Transverse colon (tissue), 4 donors: ENCODE measurements at regions not wholly inside any gene's neighbourhood (a gene's known extent, or its start where the extent isn't known, plus 50 kb on each side); places are given as distances from the start of the nearest gene placed in this dataset.

Experiments
- DNase-seq: peaks from one replicate; pipeline ENCODE4 v3.0.0-alpha.2; 2019
- H3K27ac ChIP-seq, 4 donors: fragments of 200-600 bp; sonication (generic); 2 replicates each; pipeline ENCODE4 v1.5.1; 2016 to 2018; ENCODE audit warnings: inconsistent platforms in 4 of 4
- H3K27me3 ChIP-seq: fragments of 200-600 bp; sonication (generic); 2 replicates; pipeline ENCODE4 v1.5.1; 2017; ENCODE audit warnings: inconsistent platforms
- H3K36me3 ChIP-seq, 4 donors: fragments of 200-600 bp; sonication (generic); 2 replicates each; pipeline ENCODE4 v1.5.1; 2017 to 2019; ENCODE audit warnings: inconsistent platforms in 4 of 4
- H3K4me1 ChIP-seq, 4 donors: fragments of 200-600 bp; sonication (generic); 2 replicates each; pipeline ENCODE4 v1.5.1; 2017 to 2020; ENCODE audit warnings: inconsistent platforms in 4 of 4
- H3K4me3 ChIP-seq, 4 donors: fragments of 200-600 bp; sonication (generic); 1 replicate in 1 of 4; 2 replicates in 3 of 4; pipeline versions ENCODE4 v1.5.1 to v1.6.1; 2017 to 2019; ENCODE audit warnings: inconsistent platforms in 4 of 4
- H3K9me3 ChIP-seq, 2 donors: fragments of 200-600 bp; sonication (generic); 2 replicates each; pipeline ENCODE4 v1.5.1; 2017 to 2019; ENCODE audit warnings: inconsistent platforms in 2 of 2
- EP300 ChIP-seq: sonication (generic); formaldehyde crosslinking; IDR thresholded peaks from one replicate; pipeline ENCODE4 v1.6.1; 2017; ENCODE audit warnings: antibody characterized with exemption, low read depth
- POLR2A ChIP-seq: fragments of 450-650 bp; IDR thresholded peaks from one replicate; pipeline ENCODE4 v1.6.1; 2016; ENCODE audit warnings: antibody characterized with exemption, mild to moderate bottlenecking, moderate library complexity
- POLR2AphosphoS5 ChIP-seq, 3 donors: sonication (generic); formaldehyde crosslinking; IDR thresholded peaks; one replicate each; pipeline ENCODE4 v1.6.1; 2016; ENCODE audit warnings: antibody characterized with exemption in 3 of 3
- WGBS, 2 donors: methylation state at CpG; one replicate each; pipeline ENCODE4 v1.1.5; 2018; ENCODE audit warnings: low coverage in 1 of 2; 5-methylcytosine and 5-hydroxymethylcytosine counted together
- in situ Hi-C, 4 donors: fragments of 200-750 bp; cut with MboI; loops; one replicate each; pipeline versions ENCODE4 v1.15.0 to v1.15.1; 2017; ENCODE audit warnings: low sequenced_read_pairs in 3 of 4, low pct_ligation_motif_present in 1 of 4, low pct_unique_long_range_greater_than_20kb in 1 of 4
- intact Hi-C: fragments of 100-400 bp; cut with DNase I; formaldehyde crosslinking; loops from one replicate; pipeline ENCODE4 v1.15.1; 2023; ENCODE audit warnings: low total_unique reads
- TF ChIP-seq, protein P1 (sequence below), 5 experiments: fragments of 200-600 bp in 3 of 5; fragments of 450-650 bp in 2 of 5; sonication (generic) in 3 of 5; IDR thresholded peaks; 1 replicate in 2 of 5; 2 replicates in 3 of 5; pipeline ENCODE4 v1.5.1; 2016 to 2017; ENCODE audit warnings: antibody characterized with exemption in 5 of 5, inconsistent platforms in 3 of 5, mild to moderate bottlenecking in 2 of 5, moderate library complexity in 1 of 5

DNA sequence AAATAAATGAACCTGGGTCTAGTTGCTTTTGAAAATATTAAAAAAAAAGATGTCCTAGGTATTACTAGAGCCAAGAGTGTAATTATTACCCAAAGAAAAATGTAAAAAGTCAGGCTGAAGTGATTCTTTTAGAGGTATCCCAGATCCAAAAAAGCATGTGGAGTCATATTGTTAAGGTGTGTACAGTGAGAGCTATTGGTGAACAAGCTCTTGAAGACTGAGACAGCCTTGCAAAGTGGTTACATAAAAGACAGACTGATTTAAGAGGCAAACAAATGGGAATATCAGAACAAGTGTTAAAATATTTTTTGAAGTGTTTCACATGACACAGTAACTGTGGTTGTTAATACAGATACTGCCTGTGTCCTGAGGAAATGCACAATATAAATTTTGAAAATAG is 624.5 kb downstream of the PLOD2 start:
- no peaks in the 10 kb centered on the region for H3K27me3 ChIP-seq
- no peaks in the 10 kb centered on the region for H3K36me3 ChIP-seq
- no peak overlapping the region for H3K27ac ChIP-seq
- H3K9me3 ChIP-seq, result no peaks in the 10 kb centered on the region
- no peak for TF ChIP-seq POLR2AphosphoS5 (IDR thresholded peaks at IDR 0.05)
- TF ChIP-seq POLR2A, result no peak
- TF ChIP-seq EP300, result no peak
- TF ChIP-seq, protein P1, sequence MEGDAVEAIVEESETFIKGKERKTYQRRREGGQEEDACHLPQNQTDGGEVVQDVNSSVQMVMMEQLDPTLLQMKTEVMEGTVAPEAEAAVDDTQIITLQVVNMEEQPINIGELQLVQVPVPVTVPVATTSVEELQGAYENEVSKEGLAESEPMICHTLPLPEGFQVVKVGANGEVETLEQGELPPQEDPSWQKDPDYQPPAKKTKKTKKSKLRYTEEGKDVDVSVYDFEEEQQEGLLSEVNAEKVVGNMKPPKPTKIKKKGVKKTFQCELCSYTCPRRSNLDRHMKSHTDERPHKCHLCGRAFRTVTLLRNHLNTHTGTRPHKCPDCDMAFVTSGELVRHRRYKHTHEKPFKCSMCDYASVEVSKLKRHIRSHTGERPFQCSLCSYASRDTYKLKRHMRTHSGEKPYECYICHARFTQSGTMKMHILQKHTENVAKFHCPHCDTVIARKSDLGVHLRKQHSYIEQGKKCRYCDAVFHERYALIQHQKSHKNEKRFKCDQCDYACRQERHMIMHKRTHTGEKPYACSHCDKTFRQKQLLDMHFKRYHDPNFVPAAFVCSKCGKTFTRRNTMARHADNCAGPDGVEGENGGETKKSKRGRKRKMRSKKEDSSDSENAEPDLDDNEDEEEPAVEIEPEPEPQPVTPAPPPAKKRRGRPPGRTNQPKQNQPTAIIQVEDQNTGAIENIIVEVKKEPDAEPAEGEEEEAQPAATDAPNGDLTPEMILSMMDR (IDR thresholded peaks at IDR 0.05), result no peak
- no peak for DNase-seq
- no peaks in the 10 kb centered on the region for H3K4me1 ChIP-seq
- in situ Hi-C loops (no loop called here), intact Hi-C loops (no loop called here)
- no peak overlapping the region for H3K4me3 ChIP-seq

DNA sequence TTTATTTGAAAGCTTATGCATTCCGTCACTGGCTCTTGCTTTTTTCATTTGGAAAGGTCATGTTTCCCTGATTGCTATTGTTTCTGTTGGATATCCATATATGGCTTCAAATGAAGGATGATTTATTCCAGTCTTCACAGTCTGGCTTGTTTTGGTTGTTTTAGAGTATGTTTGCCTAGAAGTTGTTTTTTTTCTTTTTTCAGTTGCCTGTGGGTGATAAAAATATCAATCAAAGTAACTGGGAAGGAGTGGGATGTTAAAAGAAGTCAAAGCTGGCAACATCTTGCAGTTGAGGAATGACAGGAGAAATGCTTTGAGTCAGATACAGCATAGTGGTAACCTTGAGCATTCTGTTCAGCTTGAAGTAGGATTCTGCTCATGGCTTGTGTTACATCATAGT is 610.5 kb downstream of the PLOD2 start:
- DNase-seq, result no peak
- Histone ChIP-seq H3K36me3 (no peaks in the 10 kb centered on the region), H3K4me1 (no peaks in the 10 kb centered on the region), H3K4me3 (no peak overlapping the region), H3K27ac (no peak overlapping the region), H3K9me3 (peaks cover 4 to 5% of the 10 kb centered on the region in 2 donors), H3K27me3 (no peaks in the 10 kb centered on the region)
- intact Hi-C loops, result no loop called here
- 0% methylated on average over 1 of the region's 1 CpG for WGBS, 2 donors
- no peak for TF ChIP-seq EP300
- TF ChIP-seq, protein P1 (IDR thresholded peaks at IDR 0.05), result no peak
- no peak for TF ChIP-seq POLR2AphosphoS5 (IDR thresholded peaks at IDR 0.05)
- no peak for TF ChIP-seq POLR2A
- in situ Hi-C loops, result no loop called here

DNA sequence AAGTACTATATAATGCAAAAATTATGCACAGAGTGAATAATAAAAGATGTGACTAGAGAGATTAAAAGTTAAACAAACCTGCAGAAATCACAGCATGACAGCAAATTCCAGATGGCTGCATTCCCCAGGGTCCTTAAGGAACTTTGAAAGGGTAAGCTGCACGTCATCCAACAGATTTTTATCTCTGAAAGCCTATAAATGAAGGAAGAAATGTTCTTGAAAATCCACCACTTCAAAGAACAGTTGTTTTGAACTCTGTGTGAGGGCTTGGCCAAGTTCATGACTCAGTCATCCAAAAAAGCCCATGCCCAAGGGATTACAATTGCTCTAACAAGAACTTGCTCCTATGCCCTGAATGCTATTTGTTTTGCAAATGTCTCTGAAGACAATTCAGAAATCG is 603.6 kb downstream of the PLOD2 start:
- 17 to 25% methylated on average over 2 of the region's 2 CpGs for WGBS, 2 donors

DNA sequence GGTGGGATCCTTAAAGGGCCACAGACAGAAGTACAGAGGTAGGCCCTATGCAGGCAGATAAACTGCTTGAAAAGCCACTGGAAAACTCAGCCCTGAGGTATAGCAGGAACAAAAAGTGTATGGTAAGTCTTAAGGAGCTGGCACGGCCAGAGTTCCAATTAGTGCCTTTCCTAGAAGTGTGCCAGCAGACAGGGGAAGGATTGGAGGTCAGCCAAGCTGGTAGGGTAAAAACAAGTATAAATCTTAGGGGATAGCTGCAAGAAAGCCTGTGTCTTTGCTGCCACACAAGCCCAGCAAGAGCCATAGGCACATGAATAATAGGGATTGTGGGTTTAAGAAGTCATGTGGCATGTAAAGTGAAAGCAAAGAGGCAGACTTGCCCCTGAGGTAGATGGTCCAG is 582.5 kb downstream of the PLOD2 start:
- WGBS, 2 donors, result 71% methylated on average over 1 of the region's 1 CpG; no CpG with 5 or more reads in 1 of the 2 donors
- TF ChIP-seq POLR2AphosphoS5 (IDR thresholded peaks at IDR 0.05), result no peak
- H3K27me3 ChIP-seq, result no peaks in the 10 kb centered on the region
- H3K27ac ChIP-seq, result no peak overlapping the region
- H3K4me1 ChIP-seq, result no peaks in the 10 kb centered on the region
- DNase-seq, result no peak
- no peak overlapping the region for H3K4me3 ChIP-seq
- no peaks in the 10 kb centered on the region for H3K36me3 ChIP-seq
- in situ Hi-C loops (no loop called here), intact Hi-C loops (no loop called here)
- H3K9me3 ChIP-seq, result no peaks in the 10 kb centered on the region

More for the DNA sequence above, 603.6 kb downstream of the PLOD2 start:
- in situ Hi-C loops, result no loop called here
- Histone ChIP-seq H3K27me3 (no peaks in the 10 kb centered on the region), H3K4me3 (no peak overlapping the region), H3K27ac (no peak overlapping the region), H3K9me3 (no peaks in the 10 kb centered on the region), H3K36me3 (no peaks in the 10 kb centered on the region), H3K4me1 (no peaks in the 10 kb centered on the region)
- TF ChIP-seq, protein P1 (IDR thresholded peaks at IDR 0.05), result no peak
- TF ChIP-seq POLR2AphosphoS5 (IDR thresholded peaks at IDR 0.05), result no peak
- TF ChIP-seq EP300, result no peak
- no peak for TF ChIP-seq POLR2A
- DNase-seq, result no peak
- intact Hi-C loops, result no loop called here

DNA sequence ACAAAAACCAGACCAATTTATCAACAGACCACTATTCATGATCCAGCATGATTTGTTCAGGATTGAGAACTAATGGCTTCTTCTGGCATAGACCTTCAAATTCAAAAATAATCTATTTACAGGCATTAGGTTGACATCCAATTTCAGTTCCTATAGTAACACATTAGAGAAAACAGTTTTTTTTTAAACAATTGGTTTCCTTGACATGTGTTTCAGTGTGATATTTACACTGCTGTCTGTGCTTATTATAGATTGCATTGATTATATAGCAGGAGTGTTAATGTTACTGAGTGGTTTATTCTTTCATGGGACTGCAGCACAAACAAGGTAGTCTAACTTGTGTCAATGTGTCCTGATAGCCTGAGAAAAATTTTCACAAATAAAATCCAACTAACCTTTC is 579.3 kb downstream of the PLOD2 start:
- no peak for DNase-seq
- H3K36me3 ChIP-seq, result no peaks in the 10 kb centered on the region
- intact Hi-C loops, result no loop called here
- no peaks in the 10 kb centered on the region for H3K27me3 ChIP-seq
- no peaks in the 10 kb centered on the region for H3K9me3 ChIP-seq
- no peak overlapping the region for H3K27ac ChIP-seq
- in situ Hi-C loops, result no loop called here
- TF ChIP-seq, protein P1 (IDR thresholded peaks at IDR 0.05), result no peak
- TF ChIP-seq POLR2AphosphoS5 (IDR thresholded peaks at IDR 0.05) (no peak), EP300 (no peak), POLR2A (no peak)
- no peaks in the 10 kb centered on the region for H3K4me1 ChIP-seq
- H3K4me3 ChIP-seq, result no peak overlapping the region
